HEK293T (cell line): ENCODE measurements at regions not wholly inside any gene's neighbourhood (a gene's known extent, or its start where the extent isn't known, plus 50 kb on each side); places are given as distances from the start of the nearest gene placed in this dataset.

ENCODE experiments used
- ARNT ChIP-seq: fragments of 450-650 bp; IDR thresholded peaks from 2 replicates; pipeline ENCODE4 v1.6.1; 2017; ENCODE audit warnings: mild to moderate bottlenecking
- BHLHE40 ChIP-seq: fragments of 450-650 bp; IDR thresholded peaks from 2 replicates; pipeline ENCODE4 v1.6.1; 2016; ENCODE audit warnings: mild to moderate bottlenecking, moderate library complexity, borderline replicate concordance
- CTBP1 ChIP-seq: fragments of 450-650 bp; IDR thresholded peaks from 2 replicates; pipeline ENCODE4 v1.6.1; 2016; ENCODE audit warnings: borderline replicate concordance
- ELF4 ChIP-seq: fragments of 450-650 bp; IDR thresholded peaks from 2 replicates; pipeline ENCODE4 v1.6.1; 2017; ENCODE audit warnings: antibody characterized with exemption
- FOXK2 ChIP-seq: fragments of 450-650 bp; IDR thresholded peaks from 2 replicates; pipeline ENCODE4 v1.6.1; 2016; ENCODE audit warnings: mild to moderate bottlenecking
- FOXM1 ChIP-seq: fragments of 450-650 bp; IDR thresholded peaks from 2 replicates; pipeline ENCODE4 v1.6.1; 2017; ENCODE audit warnings: mild to moderate bottlenecking, borderline replicate concordance
- LEF1 ChIP-seq: fragments of 450-650 bp; IDR thresholded peaks from 2 replicates; pipeline ENCODE4 v1.6.1; 2017; ENCODE audit warnings: mild to moderate bottlenecking, borderline replicate concordance
- NFRKB ChIP-seq: fragments of 450-650 bp; IDR thresholded peaks from 2 replicates; pipeline ENCODE4 v1.6.1; 2016; ENCODE audit warnings: mild to moderate bottlenecking, moderate library complexity
- PKNOX1 ChIP-seq: fragments of 450-650 bp; IDR thresholded peaks from 2 replicates; pipeline ENCODE4 v1.6.1; 2016
- SP1 ChIP-seq: fragments of 450-650 bp; IDR thresholded peaks from 2 replicates; pipeline ENCODE4 v1.6.1; 2017
- SUZ12 ChIP-seq: fragments of 450-650 bp; IDR thresholded peaks from 2 replicates; pipeline ENCODE4 v1.6.1; 2016; ENCODE audit warnings: mild to moderate bottlenecking

- TF ChIP-seq LEF1 (no peak), BHLHE40 (no peak), PKNOX1 (no peak), SUZ12 (no peak), FOXK2 (no peak), ELF4 (no peak), FOXM1 (no peak), SP1 (no peak), NFRKB (no peak), ARNT (no peak), CTBP1 (no peak)
These were observed 1858.6 kb upstream of the CDH9 start for GRCh38 chr5:28896949-28897348.
